ENCODE measurements at regions not wholly inside any gene's neighbourhood (a gene's known extent, or its start where the extent isn't known, plus 50 kb on each side); places are given as distances from the start of the nearest gene placed in this dataset.

DNA sequence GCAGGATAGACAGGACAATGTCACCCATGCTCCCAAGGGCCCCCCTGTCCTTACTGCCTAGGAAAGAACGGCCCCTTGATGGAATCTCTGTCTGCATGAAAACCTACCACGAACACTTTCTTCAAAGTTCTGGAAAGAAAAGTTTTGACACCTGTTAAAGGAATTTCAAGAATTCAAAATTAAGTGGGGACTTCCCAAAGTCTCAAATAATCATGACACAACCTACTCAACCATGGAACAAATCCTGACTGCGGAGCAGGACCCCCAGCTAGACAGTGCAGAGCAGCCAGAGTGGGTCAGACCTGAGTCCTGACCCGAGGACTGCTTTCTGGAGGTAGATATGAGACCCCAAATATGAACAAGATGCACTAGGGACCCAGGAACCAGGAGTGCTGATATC, 245.3 kb upstream of the NSMCE3 start (continued):
- TF ChIP-seq SP1 (IDR thresholded peaks at IDR 0.05; ENCODE audit: low read depth, low read length) (no peak), BACH1 (IDR thresholded peaks at IDR 0.05; ENCODE audit: low read length) (no peak), RNF2 (IDR thresholded peaks at IDR 0.05; ENCODE audit: borderline replicate concordance, low read depth, low read length, missing control alignments, poor library complexity, severe bottlenecking) (no peak), MAX (IDR thresholded peaks at IDR 0.05) (no peak)

All from H1 (cell line).